ENCODE measurements at regions not wholly inside any gene's neighbourhood (a gene's known extent, or its start where the extent isn't known, plus 50 kb on each side); places are given as distances from the start of the nearest gene placed in this dataset.

DNA sequence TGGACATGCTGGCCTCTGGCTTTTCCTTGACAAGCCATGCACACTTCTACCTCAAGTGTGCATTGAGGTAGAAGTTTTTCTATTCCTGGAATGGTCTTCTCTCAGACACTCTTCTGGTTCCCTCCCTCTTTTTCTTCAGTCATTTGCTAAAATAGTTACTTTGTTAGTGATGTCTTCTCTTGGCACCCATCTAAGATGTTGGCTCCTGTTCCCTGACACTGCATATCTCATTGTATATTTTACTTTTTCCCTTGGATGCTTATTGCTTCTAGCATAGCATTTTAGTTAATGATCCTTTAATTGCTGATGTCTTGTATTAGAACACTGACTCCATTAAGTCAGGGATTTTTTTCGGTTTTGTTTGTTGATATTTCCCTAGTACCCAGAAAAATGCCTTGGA, 758.7 kb upstream of the NRSN1 start:
- Histone ChIP-seq H3K4me1 (replicated peaks in 1 of 2) (no peaks in the 10 kb centered on the region), H3K36me3 (replicated peaks in 1 of 2) (no peaks in the 10 kb centered on the region), H3K27me3 (no peaks in the 10 kb centered on the region), H3K9me3 (replicated peaks in 1 of 3) (no peaks in the 10 kb centered on the region), H3K4me3 (no peak overlapping the region), H3K27ac (no peak overlapping the region)
- TF ChIP-seq, protein P1, sequence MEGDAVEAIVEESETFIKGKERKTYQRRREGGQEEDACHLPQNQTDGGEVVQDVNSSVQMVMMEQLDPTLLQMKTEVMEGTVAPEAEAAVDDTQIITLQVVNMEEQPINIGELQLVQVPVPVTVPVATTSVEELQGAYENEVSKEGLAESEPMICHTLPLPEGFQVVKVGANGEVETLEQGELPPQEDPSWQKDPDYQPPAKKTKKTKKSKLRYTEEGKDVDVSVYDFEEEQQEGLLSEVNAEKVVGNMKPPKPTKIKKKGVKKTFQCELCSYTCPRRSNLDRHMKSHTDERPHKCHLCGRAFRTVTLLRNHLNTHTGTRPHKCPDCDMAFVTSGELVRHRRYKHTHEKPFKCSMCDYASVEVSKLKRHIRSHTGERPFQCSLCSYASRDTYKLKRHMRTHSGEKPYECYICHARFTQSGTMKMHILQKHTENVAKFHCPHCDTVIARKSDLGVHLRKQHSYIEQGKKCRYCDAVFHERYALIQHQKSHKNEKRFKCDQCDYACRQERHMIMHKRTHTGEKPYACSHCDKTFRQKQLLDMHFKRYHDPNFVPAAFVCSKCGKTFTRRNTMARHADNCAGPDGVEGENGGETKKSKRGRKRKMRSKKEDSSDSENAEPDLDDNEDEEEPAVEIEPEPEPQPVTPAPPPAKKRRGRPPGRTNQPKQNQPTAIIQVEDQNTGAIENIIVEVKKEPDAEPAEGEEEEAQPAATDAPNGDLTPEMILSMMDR (IDR thresholded peaks at IDR 0.05), result no peak
- no peak for TF ChIP-seq POLR2A (IDR thresholded peaks at IDR 0.05)
- intact Hi-C loops (cut with DNase I), result no loop called here
- 65 to 75% (median 69%) methylated on average over 1 of the region's 1 CpG for WGBS, 4 donors
- no peak for DNase-seq

DNA sequence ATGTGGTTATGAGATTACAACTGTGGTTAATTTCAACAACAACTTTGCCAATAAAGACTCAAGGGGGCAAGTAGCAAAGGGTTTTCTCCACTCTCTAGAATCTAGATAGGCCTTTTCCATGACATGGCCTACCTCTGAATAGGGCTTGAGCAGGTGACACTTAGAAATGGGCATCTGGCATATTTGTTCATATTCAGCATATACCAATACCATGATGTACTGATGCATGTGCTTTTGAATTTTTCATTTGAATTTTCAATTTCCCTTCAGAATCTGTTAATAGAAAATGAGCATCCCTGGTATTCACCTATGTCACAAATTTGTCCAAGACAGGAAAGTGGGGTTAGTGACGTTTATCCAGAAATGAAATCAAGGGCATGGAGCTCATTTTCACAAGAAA, 757.5 kb upstream of the NRSN1 start:
- H3K27me3 ChIP-seq, result no peaks in the 10 kb centered on the region
- no peaks in the 10 kb centered on the region for H3K4me1 ChIP-seq (replicated peaks in 1 of 2)
- no peaks in the 10 kb centered on the region for H3K9me3 ChIP-seq (replicated peaks in 1 of 3)
- intact Hi-C loops (cut with DNase I), result no loop called here
- 56 to 80% (median 65%) methylated on average over 1 of the region's 1 CpG for WGBS, 4 donors
- H3K36me3 ChIP-seq (replicated peaks in 1 of 2), result no peaks in the 10 kb centered on the region
- DNase-seq, result no peak
- H3K4me3 ChIP-seq, result no peak overlapping the region
- no peak for TF ChIP-seq POLR2A (IDR thresholded peaks at IDR 0.05)
- TF ChIP-seq, protein P1 (IDR thresholded peaks at IDR 0.05), result no peak
- no peak overlapping the region for H3K27ac ChIP-seq

DNA sequence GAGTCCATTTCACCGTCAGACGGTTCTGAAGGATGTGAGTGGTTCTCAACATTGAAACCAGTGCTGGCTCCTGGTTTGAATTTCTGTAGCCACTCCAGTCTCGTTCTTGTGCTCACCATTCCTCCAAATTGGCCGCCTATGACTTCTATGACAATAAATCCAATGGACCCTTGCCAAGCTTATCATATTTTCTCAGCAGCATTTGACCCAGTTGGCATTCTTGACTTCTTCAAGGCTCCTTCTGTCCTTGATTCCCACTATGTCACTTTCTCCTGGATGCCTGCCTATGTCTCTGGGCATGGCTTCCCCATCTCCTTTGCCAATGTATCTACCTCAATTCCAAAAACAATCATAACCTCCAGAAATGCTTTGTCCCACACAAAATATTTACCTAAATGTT, 756.0 kb upstream of the NRSN1 start:
- no peak for TF ChIP-seq POLR2A (IDR thresholded peaks at IDR 0.05)
- TF ChIP-seq, protein P1 (IDR thresholded peaks at IDR 0.05), result no peak
- H3K27ac ChIP-seq, result no peak overlapping the region
- H3K27me3 ChIP-seq, result no peaks in the 10 kb centered on the region
- no peaks in the 10 kb centered on the region for H3K36me3 ChIP-seq (replicated peaks in 1 of 2)
- no peaks in the 10 kb centered on the region for H3K4me1 ChIP-seq (replicated peaks in 1 of 2)
- no peaks in the 10 kb centered on the region for H3K9me3 ChIP-seq (replicated peaks in 1 of 3)
- no peak for DNase-seq
- intact Hi-C loops (cut with DNase I), result no loop called here
- no peak overlapping the region for H3K4me3 ChIP-seq
- WGBS, 4 donors, result 75 to 87% (median 78%) methylated on average over 4 of the region's 4 CpGs

DNA sequence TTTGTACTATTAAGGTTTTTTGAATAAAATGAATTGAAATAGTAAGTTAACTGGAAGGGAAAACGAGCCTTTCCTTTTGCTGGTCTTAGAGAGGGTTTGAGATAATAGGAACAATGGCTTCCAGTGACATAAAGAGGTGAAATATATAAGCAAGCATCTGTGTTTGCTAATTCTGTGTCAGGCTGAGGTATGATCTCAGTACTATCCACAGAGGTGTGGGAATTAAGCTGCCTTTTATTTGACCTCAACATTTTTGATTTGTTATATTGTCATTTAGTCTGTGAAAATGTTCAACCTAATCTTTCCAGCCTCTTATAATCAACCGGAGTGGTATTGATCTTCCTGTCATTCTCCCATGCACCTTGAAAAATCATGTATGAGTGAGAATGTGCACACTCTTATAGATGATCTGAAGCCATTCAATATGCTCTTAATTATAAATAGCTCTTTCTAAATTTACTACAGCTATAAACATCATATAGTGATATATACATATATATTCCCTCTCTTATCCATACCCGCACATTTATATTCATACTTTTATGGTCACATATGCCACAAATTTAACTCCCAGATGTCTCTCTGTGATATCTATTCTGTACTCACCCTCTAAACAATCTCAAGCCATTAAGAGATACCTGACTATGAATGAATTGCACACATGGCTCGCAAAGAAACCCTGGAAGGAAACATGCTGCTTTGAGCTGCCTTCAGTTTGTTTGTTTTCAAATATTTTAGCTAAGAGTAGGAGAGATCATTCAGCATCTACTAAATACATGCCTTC, 754.7 kb upstream of the NRSN1 start:
- H3K36me3 ChIP-seq (replicated peaks in 1 of 2), result no peaks in the 10 kb centered on the region
- no peaks in the 10 kb centered on the region for H3K4me1 ChIP-seq (replicated peaks in 1 of 2)
- no peak overlapping the region for H3K27ac ChIP-seq
- no peaks in the 10 kb centered on the region for H3K27me3 ChIP-seq
- intact Hi-C loops (cut with DNase I), result no loop called here
- 57 to 67% (median 65%) methylated on average over 4 of the region's 4 CpGs for WGBS, 4 donors
- no peaks in the 10 kb centered on the region for H3K9me3 ChIP-seq (replicated peaks in 1 of 3)
- no peak for DNase-seq
- no peak overlapping the region for H3K4me3 ChIP-seq
- no peak for TF ChIP-seq POLR2A (IDR thresholded peaks at IDR 0.05)
- TF ChIP-seq, protein P1 (IDR thresholded peaks at IDR 0.05), result no peak
